PC-9 (cell line): ENCODE measurements at regions not wholly inside any gene's neighbourhood (a gene's known extent, or its start where the extent isn't known, plus 50 kb on each side); places are given as distances from the start of the nearest gene placed in this dataset.

Experiments used
- EZH2 ChIP-seq: fragments of 200-600 bp; sonication (generic); IDR thresholded peaks from 2 replicates; pipeline ENCODE4 v1.8.0; 2017; ENCODE audit warnings: antibody characterized with exemption, low read depth
- TF ChIP-seq, protein P1 (sequence below): fragments of 200-600 bp; sonication (generic); conservative IDR thresholded peaks from 2 replicates; pipeline ENCODE4 v1.6.1; 2017; ENCODE audit warnings: mixed run types, antibody characterized with exemption, mild to moderate bottlenecking, moderate library complexity

DNA sequence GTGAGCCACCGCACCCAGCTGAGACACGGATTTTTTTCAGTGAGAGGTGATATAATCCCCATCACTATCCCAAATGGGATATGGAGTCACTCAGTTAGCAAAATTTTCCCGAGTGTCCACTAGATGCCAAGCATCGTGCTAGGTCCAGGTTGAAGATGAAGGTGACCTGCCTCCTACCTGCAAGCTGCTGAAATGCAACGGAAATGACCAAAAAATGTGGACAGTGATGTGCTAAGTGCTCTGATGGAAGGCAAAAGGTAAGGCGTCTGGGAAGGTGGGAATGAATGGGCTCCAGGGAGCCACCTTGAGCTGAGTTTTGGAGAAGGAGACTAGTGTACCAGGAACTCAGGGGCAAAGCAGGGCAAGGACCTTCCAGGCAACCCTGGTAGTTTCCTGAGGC, 64.6 kb downstream of the CALM1 start:
- TF ChIP-seq, protein P1, sequence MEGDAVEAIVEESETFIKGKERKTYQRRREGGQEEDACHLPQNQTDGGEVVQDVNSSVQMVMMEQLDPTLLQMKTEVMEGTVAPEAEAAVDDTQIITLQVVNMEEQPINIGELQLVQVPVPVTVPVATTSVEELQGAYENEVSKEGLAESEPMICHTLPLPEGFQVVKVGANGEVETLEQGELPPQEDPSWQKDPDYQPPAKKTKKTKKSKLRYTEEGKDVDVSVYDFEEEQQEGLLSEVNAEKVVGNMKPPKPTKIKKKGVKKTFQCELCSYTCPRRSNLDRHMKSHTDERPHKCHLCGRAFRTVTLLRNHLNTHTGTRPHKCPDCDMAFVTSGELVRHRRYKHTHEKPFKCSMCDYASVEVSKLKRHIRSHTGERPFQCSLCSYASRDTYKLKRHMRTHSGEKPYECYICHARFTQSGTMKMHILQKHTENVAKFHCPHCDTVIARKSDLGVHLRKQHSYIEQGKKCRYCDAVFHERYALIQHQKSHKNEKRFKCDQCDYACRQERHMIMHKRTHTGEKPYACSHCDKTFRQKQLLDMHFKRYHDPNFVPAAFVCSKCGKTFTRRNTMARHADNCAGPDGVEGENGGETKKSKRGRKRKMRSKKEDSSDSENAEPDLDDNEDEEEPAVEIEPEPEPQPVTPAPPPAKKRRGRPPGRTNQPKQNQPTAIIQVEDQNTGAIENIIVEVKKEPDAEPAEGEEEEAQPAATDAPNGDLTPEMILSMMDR = 0 out of 2 replicates have a peak, but pooled peaks have one; percentile 32
- TF ChIP-seq EZH2 = no peak
